ENCODE measurements at regions not wholly inside any gene's neighbourhood (a gene's known extent, or its start where the extent isn't known, plus 50 kb on each side); places are given as distances from the start of the nearest gene placed in this dataset.

DNA sequence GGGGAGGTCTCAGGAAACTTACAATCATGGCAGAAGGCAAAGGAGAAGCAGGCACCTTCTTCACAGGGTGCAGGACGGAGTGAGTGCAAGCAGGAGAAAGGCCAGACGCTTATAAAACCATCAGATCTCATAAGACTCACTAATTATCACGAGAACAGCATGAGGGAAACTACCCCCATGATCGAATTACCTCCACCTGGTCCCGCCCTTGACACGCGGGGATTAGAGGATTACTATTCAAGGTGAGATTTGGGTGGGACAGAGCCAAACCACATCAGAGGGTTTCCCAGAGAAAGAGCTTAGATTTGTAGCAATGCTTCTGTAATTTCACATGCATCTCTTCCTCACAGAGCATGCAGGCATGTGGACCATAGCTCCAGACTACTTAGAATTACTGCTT lies 615.7 kb upstream of the UBE2E2 start:
- H3K9me3 Mint-ChIP-seq, result no peaks in the 10 kb centered on the region
- H3K27me3 Mint-ChIP-seq (ENCODE audit: low read depth), result no peaks in the 10 kb centered on the region
- no peak overlapping the region for H3K27ac Mint-ChIP-seq
- CTCF ChIA-PET, result interaction anchor here (0.6 kb wide), 1 partner anchor 1170 kb away, joined by 3 read pairs; no protein-coding TSS in a partner anchor
- H3K4me1 Mint-ChIP-seq (ENCODE audit: low read depth), result no peaks in the 10 kb centered on the region
- intact Hi-C loops (cut with micrococcal nuclease), result no loop called here
- no peak for DNase-seq
- H3K36me3 Mint-ChIP-seq (ENCODE audit: low read depth), result no peaks in the 10 kb centered on the region
- H3K4me3 Mint-ChIP-seq, result no peak overlapping the region

DNA sequence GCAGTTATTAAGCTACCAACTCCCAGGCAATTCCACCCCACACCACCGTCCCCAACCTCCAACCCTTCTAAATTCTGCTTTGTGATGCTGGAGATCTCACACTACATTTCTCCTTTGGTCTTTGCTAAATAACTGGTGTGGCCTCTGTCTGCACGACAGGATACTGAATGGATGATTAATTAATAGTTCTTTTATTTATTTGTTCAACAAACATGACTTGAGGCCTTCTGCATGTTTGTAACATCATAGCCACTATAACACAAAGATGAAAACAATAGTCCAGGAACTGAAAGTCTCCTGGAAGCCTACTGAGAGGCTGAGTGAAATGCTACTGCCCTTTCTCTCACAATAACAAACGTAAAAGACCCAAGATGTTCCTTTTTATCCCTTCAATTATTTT lies 609.5 kb upstream of the UBE2E2 start:
- no peaks in the 10 kb centered on the region for H3K4me1 Mint-ChIP-seq (ENCODE audit: low read depth)
- H3K4me3 Mint-ChIP-seq, result no peak overlapping the region
- intact Hi-C loops (cut with micrococcal nuclease), result no loop called here
- no peaks in the 10 kb centered on the region for H3K9me3 Mint-ChIP-seq
- DNase-seq, result no peak
- CTCF ChIA-PET, result no interaction called here
- no peaks in the 10 kb centered on the region for H3K36me3 Mint-ChIP-seq (ENCODE audit: low read depth)
- H3K27ac Mint-ChIP-seq, result no peak overlapping the region
- H3K27me3 Mint-ChIP-seq (ENCODE audit: low read depth), result no peaks in the 10 kb centered on the region

DNA sequence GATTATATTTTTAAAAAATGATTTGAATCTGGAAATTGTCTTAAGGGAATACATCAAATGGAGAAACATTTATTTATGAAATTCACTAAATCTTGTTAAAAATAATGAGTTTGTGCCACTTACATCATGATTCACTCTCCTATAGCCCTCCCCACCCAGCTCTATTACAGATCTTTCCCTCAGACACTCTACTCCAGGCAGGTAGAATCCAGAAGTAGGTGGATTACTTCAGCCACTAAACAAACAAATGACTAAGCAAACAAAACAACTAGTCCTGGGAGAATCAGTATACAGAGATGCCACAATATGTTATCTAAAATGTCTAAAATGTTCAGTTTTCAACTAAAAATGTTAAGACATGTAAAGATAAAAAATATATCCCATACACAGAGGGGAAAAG lies 608.1 kb upstream of the UBE2E2 start:
- intact Hi-C loops (cut with micrococcal nuclease), result no loop called here
- CTCF ChIA-PET, result no interaction called here
- H3K4me3 Mint-ChIP-seq, result no peak overlapping the region
- H3K27ac Mint-ChIP-seq, result no peak overlapping the region
- DNase-seq, result no peak
- no peaks in the 10 kb centered on the region for H3K9me3 Mint-ChIP-seq
- H3K36me3 Mint-ChIP-seq (ENCODE audit: low read depth), result no peaks in the 10 kb centered on the region
- no peaks in the 10 kb centered on the region for H3K27me3 Mint-ChIP-seq (ENCODE audit: low read depth)
- no peaks in the 10 kb centered on the region for H3K4me1 Mint-ChIP-seq (ENCODE audit: low read depth)

DNA sequence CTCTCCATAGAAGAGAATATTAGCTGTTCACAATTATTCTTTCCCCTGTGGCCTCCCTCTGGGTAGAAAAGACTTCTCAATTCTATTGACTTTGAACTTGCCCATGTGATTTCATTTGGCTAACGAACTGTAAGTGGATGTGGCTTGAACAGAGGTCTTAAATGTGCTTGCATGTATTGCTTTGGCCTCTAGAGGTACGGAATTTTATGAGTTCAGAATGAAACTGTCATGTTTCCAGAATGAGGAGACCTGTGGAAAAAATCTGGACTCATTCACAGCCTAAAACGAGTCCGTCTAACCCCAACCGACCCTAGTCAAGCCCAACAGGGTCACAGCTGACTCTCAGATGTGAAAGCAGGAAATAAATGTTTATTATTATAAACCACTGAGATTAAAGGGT lies 596.7 kb upstream of the UBE2E2 start:
- CTCF ChIA-PET, result no interaction called here
- Mint-ChIP-seq H3K9me3 (peaks cover 2% of the 10 kb centered on the region), H3K27ac (no peak overlapping the region)

DNA sequence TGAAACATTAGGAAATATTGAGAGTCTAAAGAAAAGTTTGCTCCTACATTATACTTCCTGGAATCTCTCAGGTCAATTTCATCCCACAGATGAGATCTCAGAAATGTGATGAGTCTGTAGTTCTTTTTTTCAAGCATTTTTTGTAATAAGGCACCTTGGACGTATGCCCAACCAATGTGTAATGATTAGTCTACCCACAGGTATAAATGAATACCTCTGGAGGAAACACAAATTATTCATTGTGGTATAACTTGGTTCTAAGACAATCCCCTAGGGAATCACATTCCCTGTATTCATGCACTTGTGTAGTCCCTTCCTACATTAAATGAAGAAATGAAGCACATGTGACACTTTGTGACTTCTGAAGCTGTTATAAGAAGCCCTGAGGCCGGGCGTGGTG lies 596.2 kb upstream of the UBE2E2 start:
- no peak overlapping the region for H3K27ac Mint-ChIP-seq
- intact Hi-C loops (cut with micrococcal nuclease), result no loop called here
- peaks cover 2% of the 10 kb centered on the region for H3K9me3 Mint-ChIP-seq
- H3K4me3 Mint-ChIP-seq, result no peak overlapping the region
- H3K4me1 Mint-ChIP-seq (ENCODE audit: low read depth), result no peaks in the 10 kb centered on the region
- CTCF ChIA-PET, result no interaction called here
- no peaks in the 10 kb centered on the region for H3K27me3 Mint-ChIP-seq (ENCODE audit: low read depth)
- no peak for DNase-seq
- H3K36me3 Mint-ChIP-seq (ENCODE audit: low read depth), result no peaks in the 10 kb centered on the region

More for the DNA sequence above, 596.7 kb upstream of the UBE2E2 start:
- Mint-ChIP-seq H3K4me1 (ENCODE audit: low read depth) (no peaks in the 10 kb centered on the region), H3K27me3 (ENCODE audit: low read depth) (no peaks in the 10 kb centered on the region), H3K36me3 (ENCODE audit: low read depth) (no peaks in the 10 kb centered on the region), H3K4me3 (no peak overlapping the region)
- intact Hi-C loops (cut with micrococcal nuclease), result no loop called here
- no peak for DNase-seq

DNA sequence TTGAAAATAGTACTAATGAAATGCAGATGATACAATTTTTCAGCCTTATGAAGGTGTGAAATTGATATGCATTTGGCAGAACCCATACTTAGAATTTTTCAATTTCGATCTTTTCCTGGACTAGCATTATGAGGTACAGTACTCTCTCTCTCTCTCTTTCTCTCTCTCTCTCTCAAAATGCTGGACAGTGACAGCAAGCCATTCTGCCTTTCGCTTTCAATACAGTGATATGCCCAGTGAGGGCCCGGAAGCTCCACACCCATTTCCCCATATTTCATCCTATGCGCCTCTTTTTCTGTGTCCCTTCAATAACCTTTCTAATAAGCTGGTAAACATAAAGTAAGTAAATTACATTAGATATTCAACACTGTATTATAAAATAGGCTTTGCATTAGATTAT lies 595.0 kb upstream of the UBE2E2 start:
- no peak for DNase-seq
- Mint-ChIP-seq H3K4me1 (ENCODE audit: low read depth) (no peaks in the 10 kb centered on the region), H3K27me3 (ENCODE audit: low read depth) (no peaks in the 10 kb centered on the region), H3K36me3 (ENCODE audit: low read depth) (no peaks in the 10 kb centered on the region), H3K4me3 (no peak overlapping the region), H3K9me3 (no peaks in the 10 kb centered on the region), H3K27ac (no peak overlapping the region)
- CTCF ChIA-PET, result no interaction called here
- intact Hi-C loops (cut with micrococcal nuclease), result no loop called here

DNA sequence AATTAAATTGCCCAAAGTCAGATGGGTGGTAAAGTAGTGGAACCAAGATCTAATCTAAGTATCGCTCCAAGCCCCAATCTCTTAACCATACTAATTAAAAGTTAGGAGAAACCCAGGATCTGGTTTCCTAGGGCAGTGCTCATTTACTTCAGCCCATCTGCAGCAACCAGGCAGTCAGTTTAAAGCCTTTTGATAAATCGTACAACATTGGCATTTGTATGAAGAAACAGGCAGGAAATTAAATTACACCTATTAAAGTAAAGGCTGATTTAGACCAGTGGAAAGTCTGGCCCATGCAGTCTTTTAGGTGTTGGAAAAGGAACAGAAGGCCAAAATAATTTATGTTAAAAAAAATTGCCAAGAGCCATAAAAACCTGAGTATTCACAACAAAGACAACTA lies 594.4 kb upstream of the UBE2E2 start:
- Mint-ChIP-seq H3K4me1 (ENCODE audit: low read depth) (no peaks in the 10 kb centered on the region), H3K27ac (no peak overlapping the region), H3K36me3 (ENCODE audit: low read depth) (no peaks in the 10 kb centered on the region), H3K27me3 (ENCODE audit: low read depth) (no peaks in the 10 kb centered on the region), H3K9me3 (no peaks in the 10 kb centered on the region), H3K4me3 (no peak overlapping the region)
- no peak for DNase-seq
- CTCF ChIA-PET, result no interaction called here
- intact Hi-C loops (cut with micrococcal nuclease), result no loop called here

DNA sequence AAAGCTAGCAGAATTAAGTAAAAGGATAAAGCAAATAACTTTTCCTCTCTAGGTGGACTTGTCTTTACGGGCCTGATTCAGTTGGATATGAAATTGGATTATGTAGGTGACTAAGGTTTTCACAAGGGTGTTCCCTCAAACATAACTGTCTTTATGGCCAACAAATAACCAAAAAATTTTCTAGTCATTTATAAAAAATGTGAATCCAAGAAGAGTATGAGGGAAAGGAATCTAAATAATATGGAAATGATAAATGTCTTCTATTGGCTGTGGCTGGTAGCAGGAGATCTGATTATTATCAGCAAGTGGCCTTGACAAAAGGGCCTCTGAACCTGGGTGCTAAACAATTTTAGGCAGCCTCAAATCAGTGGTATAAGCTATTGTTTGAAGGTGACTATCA lies 594.0 kb upstream of the UBE2E2 start:
- CTCF ChIA-PET, result no interaction called here
- DNase-seq, result no peak
- intact Hi-C loops (cut with micrococcal nuclease), result no loop called here
- no peaks in the 10 kb centered on the region for H3K9me3 Mint-ChIP-seq
- H3K27ac Mint-ChIP-seq, result no peak overlapping the region
- H3K4me1 Mint-ChIP-seq (ENCODE audit: low read depth), result no peaks in the 10 kb centered on the region
- no peaks in the 10 kb centered on the region for H3K27me3 Mint-ChIP-seq (ENCODE audit: low read depth)
- H3K4me3 Mint-ChIP-seq, result no peak overlapping the region
- no peaks in the 10 kb centered on the region for H3K36me3 Mint-ChIP-seq (ENCODE audit: low read depth)

DNA sequence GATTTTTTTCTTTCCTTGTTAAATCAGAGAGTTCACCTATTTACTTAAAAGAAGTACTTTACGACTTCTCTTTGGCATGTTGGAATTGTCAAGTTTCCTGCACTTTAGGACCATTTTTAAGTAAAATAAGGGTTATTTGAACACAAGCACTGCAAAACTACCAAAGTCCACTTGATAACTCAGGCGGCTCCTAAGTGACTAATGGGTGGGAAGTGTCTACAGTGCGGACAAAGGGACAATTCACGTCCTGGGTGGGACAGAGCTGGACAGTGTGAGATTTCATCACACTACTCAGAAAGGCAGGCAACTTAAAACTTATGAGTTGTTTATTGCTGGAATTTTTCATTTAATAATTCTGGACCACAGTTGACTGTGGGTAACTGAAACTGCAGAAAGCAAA lies 590.2 kb upstream of the UBE2E2 start:
- no peaks in the 10 kb centered on the region for H3K27me3 Mint-ChIP-seq (ENCODE audit: low read depth)
- intact Hi-C loops (cut with micrococcal nuclease), result no loop called here
- H3K9me3 Mint-ChIP-seq, result no peaks in the 10 kb centered on the region
- H3K36me3 Mint-ChIP-seq (ENCODE audit: low read depth), result no peaks in the 10 kb centered on the region
- no peaks in the 10 kb centered on the region for H3K4me1 Mint-ChIP-seq (ENCODE audit: low read depth)
- DNase-seq, result no peak
- CTCF ChIA-PET, result no interaction called here
- H3K4me3 Mint-ChIP-seq, result no peak overlapping the region
- H3K27ac Mint-ChIP-seq, result no peak overlapping the region

DNA sequence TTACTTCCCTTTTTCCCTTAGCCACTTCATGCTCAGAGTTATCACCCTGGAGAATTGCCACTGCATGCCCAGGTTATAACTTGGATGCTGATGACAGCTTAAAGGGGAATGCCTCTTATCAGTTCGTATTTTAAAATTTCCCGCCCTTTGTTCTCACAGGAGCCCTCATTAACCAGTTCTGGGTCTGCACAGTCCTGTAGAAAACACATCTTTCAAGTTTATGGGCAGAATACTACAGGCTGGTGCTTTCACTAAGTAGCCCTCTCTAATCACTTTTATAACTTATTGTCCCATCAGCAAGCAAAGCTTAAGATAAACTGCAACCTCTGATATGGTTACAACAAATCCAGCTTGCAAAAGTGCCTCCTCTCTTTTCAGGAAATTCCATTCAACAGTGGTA lies 587.3 kb upstream of the UBE2E2 start:
- intact Hi-C loops (cut with micrococcal nuclease), result no loop called here
- Mint-ChIP-seq H3K27me3 (ENCODE audit: low read depth) (no peaks in the 10 kb centered on the region), H3K27ac (no peak overlapping the region)

DNA sequence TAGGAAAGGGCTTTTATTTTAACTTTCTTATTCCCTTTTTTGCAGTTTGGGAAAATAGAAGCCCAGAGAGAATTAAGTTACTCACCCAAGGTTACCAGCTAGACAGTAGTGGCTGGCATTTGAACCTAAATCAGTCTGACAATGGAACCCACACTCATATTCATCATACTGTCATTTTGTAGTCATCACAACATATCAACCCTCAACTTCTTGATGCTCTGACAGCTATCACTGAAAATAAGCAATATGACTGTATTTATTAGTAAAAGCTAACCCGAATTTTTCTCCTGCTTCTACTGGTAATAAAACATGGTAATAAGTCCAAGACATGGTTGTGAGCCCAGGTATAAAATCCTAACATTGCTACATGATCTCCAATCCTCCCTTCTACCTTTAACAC lies 585.8 kb upstream of the UBE2E2 start:
- no peak overlapping the region for H3K4me3 Mint-ChIP-seq
- no peak overlapping the region for H3K27ac Mint-ChIP-seq
- no peaks in the 10 kb centered on the region for H3K36me3 Mint-ChIP-seq (ENCODE audit: low read depth)
- no peaks in the 10 kb centered on the region for H3K4me1 Mint-ChIP-seq (ENCODE audit: low read depth)
- CTCF ChIA-PET, result no interaction called here
- DNase-seq, result no peak
- no peaks in the 10 kb centered on the region for H3K27me3 Mint-ChIP-seq (ENCODE audit: low read depth)
- H3K9me3 Mint-ChIP-seq, result no peaks in the 10 kb centered on the region
- intact Hi-C loops (cut with micrococcal nuclease), result no loop called here

More for the DNA sequence above, 587.3 kb upstream of the UBE2E2 start:
- H3K36me3 Mint-ChIP-seq (ENCODE audit: low read depth), result no peaks in the 10 kb centered on the region
- no peak overlapping the region for H3K4me3 Mint-ChIP-seq
- CTCF ChIA-PET, result no interaction called here
- H3K9me3 Mint-ChIP-seq, result no peaks in the 10 kb centered on the region
- H3K4me1 Mint-ChIP-seq (ENCODE audit: low read depth), result no peaks in the 10 kb centered on the region
- DNase-seq, result no peak

DNA sequence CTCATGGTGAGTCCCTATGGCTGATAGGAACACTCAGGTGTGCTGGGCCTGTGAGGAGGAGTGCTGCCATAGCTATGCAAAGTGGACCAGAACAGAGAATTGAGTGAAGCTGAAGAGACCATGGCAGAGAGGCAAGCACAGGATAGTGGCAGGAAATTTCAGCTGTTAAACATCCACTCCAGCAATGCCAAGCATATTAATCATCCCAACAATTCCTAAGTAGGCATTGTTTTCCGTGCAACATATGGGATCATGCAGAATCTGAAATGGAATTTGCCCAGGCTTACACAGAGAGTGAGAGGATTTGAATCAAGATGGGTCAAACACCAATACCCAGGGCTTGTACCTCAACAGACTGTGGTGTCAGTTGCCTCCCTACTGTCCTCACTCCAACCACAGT lies 582.6 kb upstream of the UBE2E2 start:
- no peak overlapping the region for H3K4me3 Mint-ChIP-seq
- no peak overlapping the region for H3K27ac Mint-ChIP-seq
- H3K36me3 Mint-ChIP-seq (ENCODE audit: low read depth), result no peaks in the 10 kb centered on the region
- intact Hi-C loops (cut with micrococcal nuclease), result no loop called here
- H3K4me1 Mint-ChIP-seq (ENCODE audit: low read depth), result no peaks in the 10 kb centered on the region
- H3K9me3 Mint-ChIP-seq, result peaks cover 3% of the 10 kb centered on the region
- H3K27me3 Mint-ChIP-seq (ENCODE audit: low read depth), result no peaks in the 10 kb centered on the region
- CTCF ChIA-PET, result interaction anchor here (0.6 kb wide), 1 partner anchor 560 kb away, joined by 3 read pairs; no protein-coding TSS in a partner anchor
- DNase-seq, result no peak

DNA sequence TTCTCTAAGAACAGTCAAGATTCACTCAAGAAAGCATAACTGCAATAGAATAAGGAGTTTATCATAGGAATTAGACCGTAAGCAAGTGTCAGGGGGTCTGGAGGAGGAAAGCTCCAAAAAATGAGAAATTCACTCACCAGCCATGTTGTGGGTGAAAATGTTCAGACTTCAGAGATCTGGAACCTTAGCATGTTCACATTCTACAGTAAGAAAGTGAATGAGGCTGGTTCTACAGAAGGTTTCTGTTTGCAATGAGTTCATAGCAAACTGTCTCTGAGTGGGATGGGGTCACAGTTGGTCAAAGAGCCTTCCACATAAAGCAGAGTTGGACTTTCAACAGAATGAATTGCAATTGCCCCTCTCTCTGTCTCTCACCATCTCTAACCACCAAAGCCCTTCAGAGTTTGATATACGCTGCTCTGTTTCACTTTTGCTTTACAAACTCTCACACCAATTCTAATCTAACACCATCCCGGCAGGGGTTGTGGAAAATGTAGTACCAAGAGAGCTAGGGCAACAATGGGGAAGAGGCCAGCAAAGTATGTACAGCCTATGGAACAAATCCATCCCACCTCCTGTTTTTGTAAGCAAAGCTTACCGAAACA lies 581.8 kb upstream of the UBE2E2 start:
- no peak for DNase-seq
- Mint-ChIP-seq H3K27ac (no peak overlapping the region), H3K36me3 (ENCODE audit: low read depth) (no peaks in the 10 kb centered on the region), H3K9me3 (peaks cover 3% of the 10 kb centered on the region), H3K27me3 (ENCODE audit: low read depth) (no peaks in the 10 kb centered on the region), H3K4me1 (ENCODE audit: low read depth) (no peaks in the 10 kb centered on the region), H3K4me3 (no peak overlapping the region)
- intact Hi-C loops (cut with micrococcal nuclease), result no loop called here
- CTCF ChIA-PET, result no interaction called here
